ENCODE measurements at regions not wholly inside any gene's neighbourhood (a gene's known extent, or its start where the extent isn't known, plus 50 kb on each side); places are given as distances from the start of the nearest gene placed in this dataset.

- no peak for TF ChIP-seq CTCF (IDR thresholded peaks at IDR 0.05)
Observed at GRCh38 chr10:52391927-52392602, 78.0 kb downstream of the DKK1 start.

DNA sequence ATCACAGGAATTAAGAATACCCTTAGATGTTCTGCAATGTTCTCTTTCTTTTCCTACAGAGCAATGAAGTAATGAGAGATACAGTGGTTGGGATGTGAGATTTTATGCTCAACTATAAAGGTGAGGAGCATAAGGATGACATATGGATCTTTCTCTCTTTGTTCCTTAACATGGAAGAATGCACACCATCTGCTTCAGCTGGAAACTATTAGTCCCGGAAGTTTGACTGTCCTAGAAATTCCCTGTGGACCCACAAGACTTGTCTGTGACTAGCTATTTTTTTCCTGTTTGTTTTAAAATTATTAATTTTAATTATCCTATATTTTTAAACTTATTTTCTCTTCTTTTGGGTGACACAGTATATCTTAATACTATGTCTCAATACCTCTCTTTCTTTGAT is 80.2 kb downstream of the DKK1 start:
- TF ChIP-seq CTCF (IDR thresholded peaks at IDR 0.05) = no peak

DNA sequence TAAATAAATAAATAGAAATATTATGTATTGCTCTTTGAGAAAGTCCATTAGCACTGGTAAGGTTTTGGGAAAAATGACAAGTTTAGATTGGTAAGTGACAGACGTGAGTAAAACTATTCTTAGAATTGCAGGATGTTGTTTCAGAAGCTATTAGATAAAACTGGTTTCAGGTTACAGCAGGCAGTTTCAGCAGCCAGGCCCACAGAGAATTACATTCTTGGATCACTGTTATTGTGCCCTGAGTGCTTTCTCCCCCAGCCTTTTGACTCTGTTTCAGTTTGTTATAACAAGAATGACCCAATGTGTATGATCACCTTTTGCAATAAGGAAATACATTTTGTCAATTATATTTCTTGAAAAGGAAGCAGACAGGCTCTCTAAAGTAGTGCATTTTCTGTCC is 86.5 kb downstream of the DKK1 start:
- no peak for TF ChIP-seq CTCF (IDR thresholded peaks at IDR 0.05)

- no peak for TF ChIP-seq CTCF (IDR thresholded peaks at IDR 0.05)
Observed at GRCh38 chr10:52409195-52409594, 95.1 kb downstream of the DKK1 start.

DNA sequence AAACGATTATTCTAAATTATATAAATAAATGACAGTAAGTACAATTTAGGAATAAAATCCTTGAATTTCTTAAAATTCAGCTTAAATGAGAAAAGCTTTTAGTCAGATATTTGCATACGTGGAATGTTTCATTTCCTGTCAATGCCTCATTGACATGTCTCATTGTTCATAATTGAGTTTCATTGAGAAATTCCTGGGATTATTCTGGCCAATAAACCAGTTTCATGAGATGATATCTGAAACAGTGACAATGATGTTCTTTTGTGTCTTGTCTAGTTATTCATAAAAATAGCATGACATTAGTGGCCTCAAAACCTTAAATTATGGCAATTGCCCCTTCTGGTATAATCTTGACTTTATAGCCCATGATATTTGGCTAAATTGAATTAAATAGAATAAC is 95.8 kb downstream of the DKK1 start:
- no peak for TF ChIP-seq CTCF (IDR thresholded peaks at IDR 0.05)

GRCh38 chr10:52410916-52411315 is 96.8 kb downstream of the DKK1 start:
- no peak for TF ChIP-seq CTCF (IDR thresholded peaks at IDR 0.05)

DNA sequence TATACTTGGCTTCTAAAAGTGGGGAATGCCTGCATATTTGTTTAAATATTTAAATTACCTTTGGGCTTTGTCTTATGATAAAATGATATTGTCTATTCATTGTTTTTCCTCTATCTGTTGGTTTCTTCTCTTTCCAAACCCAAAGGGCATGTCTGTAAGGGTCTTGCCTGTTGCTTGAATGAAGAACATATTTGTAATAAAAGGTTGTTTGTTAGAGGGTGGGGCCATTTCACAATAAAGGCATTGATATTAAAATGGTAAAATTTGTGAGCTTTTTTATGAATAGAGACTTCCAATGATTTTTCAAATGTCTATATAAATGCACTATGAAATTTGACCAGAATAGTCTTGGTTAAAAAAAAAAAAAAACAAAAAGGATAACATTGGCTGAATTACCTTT is 105.2 kb downstream of the DKK1 start:
- TF ChIP-seq CTCF (IDR thresholded peaks at IDR 0.05) = no peak

- TF ChIP-seq CTCF (IDR thresholded peaks at IDR 0.05) = no peak
Observed at GRCh38 chr10:52420656-52421055, 106.6 kb downstream of the DKK1 start.
